IMR-90 (cell line): ENCODE measurements at regions not wholly inside any gene's neighbourhood (a gene's known extent, or its start where the extent isn't known, plus 50 kb on each side); places are given as distances from the start of the nearest gene placed in this dataset.

ENCODE experiments used
- CHD1 ChIP-seq: IDR thresholded peaks from 2 replicates; pipeline ENCODE4 v1.6.1; 2012; ENCODE audit warnings: low read depth, low read length, improper control_type of control experiment
- CTCF ChIP-seq: conservative IDR thresholded peaks from 2 replicates; pipeline ENCODE4 v1.5.1; 2012; ENCODE audit warnings: mild to moderate bottlenecking, low read depth, low read length, improper control_type of control experiment
- MXI1 ChIP-seq: IDR thresholded peaks from 2 replicates; pipeline ENCODE4 v1.6.1; 2012; ENCODE audit warnings: low read depth, mild to moderate bottlenecking, low read length, moderate library complexity, borderline replicate concordance
- NFE2L2 ChIP-seq: fragments of 150-350 bp; IDR thresholded peaks from 2 replicates; pipeline ENCODE4 v1.6.1; 2016; ENCODE audit warnings: low read depth, mild to moderate bottlenecking, low read length
- POLR2A ChIP-seq: IDR thresholded peaks from 2 replicates; pipeline ENCODE4 v1.6.1; 2012; ENCODE audit warnings: mild to moderate bottlenecking, low read depth, low read length
- RAD21 ChIP-seq: IDR thresholded peaks from 2 replicates; pipeline ENCODE4 v1.6.1; 2012; ENCODE audit warnings: low read length, improper control_type of control experiment
- RFX5 ChIP-seq: IDR thresholded peaks from 2 replicates; pipeline ENCODE4 v1.8.0; 2012; ENCODE audit warnings: low read depth, mild to moderate bottlenecking, low read length, moderate library complexity
- SMC3 ChIP-seq: fragments of 150-350 bp; IDR thresholded peaks from 2 replicates; pipeline ENCODE4 v1.6.1; 2016; ENCODE audit warnings: low read depth, mild to moderate bottlenecking, antibody characterized with exemption, low read length, moderate library complexity
- USF2 ChIP-seq: fragments of 150-350 bp; IDR thresholded peaks from 2 replicates; pipeline ENCODE4 v1.6.1; 2017; ENCODE audit warnings: mild to moderate bottlenecking, antibody characterized with exemption, low read length, low read depth

- TF ChIP-seq CTCF: no peak
- TF ChIP-seq USF2: no peak
- TF ChIP-seq NFE2L2: no peak
- TF ChIP-seq RFX5: no peak
- no peak for TF ChIP-seq SMC3
- no peak for TF ChIP-seq RAD21
- TF ChIP-seq POLR2A: no peak
- TF ChIP-seq CHD1: no peak
- TF ChIP-seq MXI1: no peak
These were observed 633.1 kb downstream of the MATN1 start for GRCh38 chr1:30090162-30090820.
